GM12872 (cell line): ENCODE measurements at regions not wholly inside any gene's neighbourhood (a gene's known extent, or its start where the extent isn't known, plus 50 kb on each side); places are given as distances from the start of the nearest gene placed in this dataset.

Experiments used
- TF ChIP-seq, protein P1 (sequence below): IDR thresholded peaks from 3 replicates; pipeline ENCODE4 v1.5.1; 2011; ENCODE audit warnings: low read depth, mild to moderate bottlenecking, low read length, moderate library complexity; ENCODE audit not compliant: insufficient read depth

- TF ChIP-seq, protein P1, sequence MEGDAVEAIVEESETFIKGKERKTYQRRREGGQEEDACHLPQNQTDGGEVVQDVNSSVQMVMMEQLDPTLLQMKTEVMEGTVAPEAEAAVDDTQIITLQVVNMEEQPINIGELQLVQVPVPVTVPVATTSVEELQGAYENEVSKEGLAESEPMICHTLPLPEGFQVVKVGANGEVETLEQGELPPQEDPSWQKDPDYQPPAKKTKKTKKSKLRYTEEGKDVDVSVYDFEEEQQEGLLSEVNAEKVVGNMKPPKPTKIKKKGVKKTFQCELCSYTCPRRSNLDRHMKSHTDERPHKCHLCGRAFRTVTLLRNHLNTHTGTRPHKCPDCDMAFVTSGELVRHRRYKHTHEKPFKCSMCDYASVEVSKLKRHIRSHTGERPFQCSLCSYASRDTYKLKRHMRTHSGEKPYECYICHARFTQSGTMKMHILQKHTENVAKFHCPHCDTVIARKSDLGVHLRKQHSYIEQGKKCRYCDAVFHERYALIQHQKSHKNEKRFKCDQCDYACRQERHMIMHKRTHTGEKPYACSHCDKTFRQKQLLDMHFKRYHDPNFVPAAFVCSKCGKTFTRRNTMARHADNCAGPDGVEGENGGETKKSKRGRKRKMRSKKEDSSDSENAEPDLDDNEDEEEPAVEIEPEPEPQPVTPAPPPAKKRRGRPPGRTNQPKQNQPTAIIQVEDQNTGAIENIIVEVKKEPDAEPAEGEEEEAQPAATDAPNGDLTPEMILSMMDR: no peak
Measured at GRCh38 chr2:139916822-139917221, 1136.6 kb upstream of the NXPH2 start.

DNA sequence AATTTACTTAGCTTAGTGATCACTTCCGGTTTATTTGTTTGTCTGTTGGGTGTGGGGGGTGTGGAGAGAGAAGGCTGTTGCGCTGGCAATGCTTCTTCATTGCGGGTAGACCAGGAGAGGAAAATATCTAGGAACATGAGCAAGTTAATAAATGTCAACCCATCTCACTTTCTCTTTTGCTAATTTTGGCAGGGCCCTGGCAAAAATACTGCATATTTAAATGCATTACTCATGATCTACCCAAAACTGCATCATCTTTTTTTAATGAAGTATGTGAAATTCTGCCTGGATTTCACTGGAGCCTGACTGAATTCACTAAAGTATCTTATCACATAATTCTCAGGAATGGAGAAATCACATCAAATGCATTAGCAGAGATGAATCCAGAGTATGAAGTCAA, 1131.0 kb upstream of the NXPH2 start:
- TF ChIP-seq, protein P1: no peak

GRCh38 chr2:139909136-139909535, 1128.9 kb upstream of the NXPH2 start:
- TF ChIP-seq, protein P1: no peak

DNA sequence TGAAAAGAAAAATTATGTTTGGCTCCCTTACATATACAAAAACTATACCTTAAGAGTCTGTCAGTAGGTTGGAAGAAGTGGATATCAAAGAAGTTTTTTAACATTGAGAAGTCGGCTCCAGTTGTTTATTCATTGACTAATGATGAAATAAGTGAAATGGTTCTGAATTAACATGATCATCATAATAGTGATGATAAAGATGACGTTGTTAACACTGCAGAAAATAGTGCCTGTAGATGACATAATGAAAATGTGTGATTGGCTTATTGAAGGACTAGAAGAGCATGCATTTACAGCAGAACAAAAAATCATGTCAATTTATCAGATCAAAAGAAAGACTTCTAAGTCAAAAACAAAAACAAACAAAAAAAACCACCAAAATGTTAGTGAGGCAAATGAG, 1125.4 kb upstream of the NXPH2 start:
- TF ChIP-seq, protein P1: no peak

GRCh38 chr2:139891636-139892035, 1111.4 kb upstream of the NXPH2 start:
- TF ChIP-seq, protein P1: no peak

DNA sequence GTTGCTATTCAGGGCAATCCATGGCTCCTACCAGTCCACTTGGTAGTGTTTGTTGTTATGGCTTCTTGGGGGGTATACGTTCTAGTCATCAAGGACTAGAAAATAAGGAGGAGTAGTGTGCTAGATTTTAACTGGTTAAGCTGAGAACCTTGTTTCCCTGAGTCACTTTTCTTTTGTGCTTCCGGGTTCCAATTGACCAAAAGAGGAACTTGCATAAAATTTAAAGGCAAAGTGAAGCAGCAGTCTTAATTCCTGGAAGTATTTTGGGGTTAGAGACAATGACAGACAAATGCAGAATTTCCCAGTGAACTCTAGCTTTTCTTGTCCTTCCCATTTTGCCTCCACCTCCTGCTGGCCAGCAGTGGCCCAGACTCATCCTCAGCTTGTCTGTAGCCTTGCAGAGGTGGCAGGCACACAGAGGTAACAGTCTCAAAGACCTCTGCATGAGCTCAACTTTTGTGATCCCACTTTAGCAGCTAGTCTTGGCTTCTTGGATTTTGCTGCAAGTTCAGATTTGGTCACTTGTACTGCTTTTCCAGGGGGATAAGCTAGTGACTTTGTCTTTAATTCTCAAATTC, 1105.8 kb upstream of the NXPH2 start:
- TF ChIP-seq, protein P1: no peak

GRCh38 chr2:139876964-139877363, 1096.8 kb upstream of the NXPH2 start:
- TF ChIP-seq, protein P1: no peak
